HG02798 (cell line): ENCODE measurements at regions not wholly inside any gene's neighbourhood (a gene's known extent, or its start where the extent isn't known, plus 50 kb on each side); places are given as distances from the start of the nearest gene placed in this dataset.

Experiments
- ATAC-seq: cut with Tn5 transposase; IDR thresholded peaks from one replicate; pipeline ENCODE4 v1.9.1; 2021; ENCODE audit warnings: mild to moderate bottlenecking; ENCODE audit not compliant: unreplicated experiment, poor library complexity

- no peak for ATAC-seq
Observed at GRCh38 chr2:177020524-177021119, 192.0 kb upstream of the HNRNPA3 start.

- ATAC-seq: no peak
Observed at GRCh38 chr2:177021706-177022343, 190.8 kb upstream of the HNRNPA3 start.

GRCh38 chr2:177024765-177025164 lies 187.8 kb upstream of the HNRNPA3 start:
- ATAC-seq: no peak

GRCh38 chr2:177026253-177026652 lies 186.3 kb upstream of the HNRNPA3 start:
- ATAC-seq: no peak

GRCh38 chr2:177026956-177027355 lies 185.6 kb upstream of the HNRNPA3 start:
- no peak for ATAC-seq

GRCh38 chr2:177028296-177028695 lies 184.3 kb upstream of the HNRNPA3 start:
- ATAC-seq: no peak

GRCh38 chr2:177029075-177029474 lies 183.5 kb upstream of the HNRNPA3 start:
- no peak for ATAC-seq

GRCh38 chr2:177029501-177029900 lies 183.1 kb upstream of the HNRNPA3 start:
- no peak for ATAC-seq

GRCh38 chr2:177029901-177030300 lies 182.7 kb upstream of the HNRNPA3 start:
- ATAC-seq: no peak

- no peak for ATAC-seq
Observed at GRCh38 chr2:177030451-177031105, 182.0 kb upstream of the HNRNPA3 start.

- ATAC-seq: no peak
Observed at GRCh38 chr2:177031438-177032180, 181.0 kb upstream of the HNRNPA3 start.

GRCh38 chr2:177036747-177037146 lies 175.8 kb upstream of the HNRNPA3 start:
- no peak for ATAC-seq

GRCh38 chr2:177037569-177037968 lies 175.0 kb upstream of the HNRNPA3 start:
- no peak for ATAC-seq

GRCh38 chr2:177038787-177039484 lies 173.7 kb upstream of the HNRNPA3 start:
- no peak for ATAC-seq

GRCh38 chr2:177042311-177042710 lies 170.3 kb upstream of the HNRNPA3 start:
- no peak for ATAC-seq

- ATAC-seq: no peak
Observed at GRCh38 chr2:177044671-177045070, 167.9 kb upstream of the HNRNPA3 start.

- no peak for ATAC-seq
Observed at GRCh38 chr2:177048981-177049380, 163.6 kb upstream of the HNRNPA3 start.

- no peak for ATAC-seq
Observed at GRCh38 chr2:177051278-177051677, 161.3 kb upstream of the HNRNPA3 start.

GRCh38 chr2:177052471-177052870 lies 160.1 kb upstream of the HNRNPA3 start:
- no peak for ATAC-seq

GRCh38 chr2:177053038-177053437 lies 159.6 kb upstream of the HNRNPA3 start:
- no peak for ATAC-seq
